ENCODE measurements at regions not wholly inside any gene's neighbourhood (a gene's known extent, or its start where the extent isn't known, plus 50 kb on each side); places are given as distances from the start of the nearest gene placed in this dataset.

GRCh38 chr10:2228320-2228901, 491.1 kb upstream of the ADARB2 start:
- Histone ChIP-seq H3K9ac (ENCODE audit: low read depth, low read length) (no peak overlapping the region), H3K36me3 (ENCODE audit: insufficient read depth, low read length) (no peaks in the 10 kb centered on the region), H3K4me3 (ENCODE audit: low read depth in 1 of 2, low read length in 2 of 2) (no peak overlapping the region), H3K27me3 (ENCODE audit: insufficient read depth, low read length, poor library complexity) (no peaks in the 10 kb centered on the region), H3K79me2 (ENCODE audit: insufficient read depth, low read length) (no peaks in the 10 kb centered on the region), H3K9me3 (ENCODE audit: insufficient read depth, low read length, severe bottlenecking) (no peaks in the 10 kb centered on the region), H3K4me1 (ENCODE audit: insufficient read depth, low read length) (no peaks in the 10 kb centered on the region), H4K20me1 (ENCODE audit: insufficient read depth, low read length) (no peaks in the 10 kb centered on the region), H3K4me2 (ENCODE audit: insufficient read depth, low read length) (no peak overlapping the region), H2AFZ (ENCODE audit: low read depth, low read length) (no peak overlapping the region), H3K27ac (ENCODE audit: low read length) (no peak overlapping the region)
- no peak for DNase-seq
- ATAC-seq (ENCODE audit: insufficient read depth, low read depth), result no peak
- TF ChIP-seq EZH2 (IDR thresholded peaks at IDR 0.05; ENCODE audit: borderline replicate concordance, low read depth, low read length, severe bottlenecking), result no peak
- no peak for TF ChIP-seq CTCF (IDR thresholded peaks at IDR 0.05; ENCODE audit: borderline replicate concordance, extremely low read depth, low read length, poor library complexity, severe bottlenecking)

GRCh38 chr10:2225609-2226008, 488.3 kb upstream of the ADARB2 start:
- Histone ChIP-seq H3K36me3 (ENCODE audit: insufficient read depth, low read length) (no peaks in the 10 kb centered on the region), H3K9me3 (ENCODE audit: insufficient read depth, low read length, severe bottlenecking) (no peaks in the 10 kb centered on the region), H3K4me3 (ENCODE audit: low read depth in 1 of 2, low read length in 2 of 2) (no peak overlapping the region), H3K27ac (ENCODE audit: low read length) (no peak overlapping the region), H3K4me2 (ENCODE audit: insufficient read depth, low read length) (no peak overlapping the region), H3K79me2 (ENCODE audit: insufficient read depth, low read length) (no peaks in the 10 kb centered on the region), H3K4me1 (ENCODE audit: insufficient read depth, low read length) (peaks cover 4% of the 10 kb centered on the region), H3K9ac (ENCODE audit: low read depth, low read length) (no peak overlapping the region), H3K27me3 (ENCODE audit: insufficient read depth, low read length, poor library complexity) (no peaks in the 10 kb centered on the region), H2AFZ (ENCODE audit: low read depth, low read length) (no peak overlapping the region), H4K20me1 (ENCODE audit: insufficient read depth, low read length) (no peaks in the 10 kb centered on the region)
- TF ChIP-seq CTCF (IDR thresholded peaks at IDR 0.05; ENCODE audit: borderline replicate concordance, extremely low read depth, low read length, poor library complexity, severe bottlenecking), result no peak
- ATAC-seq (ENCODE audit: insufficient read depth, low read depth), result no peak
- DNase-seq, result no peak

- ATAC-seq (ENCODE audit: insufficient read depth, low read depth) (no peak), DNase-seq (no peak)
- Histone ChIP-seq H2AFZ (ENCODE audit: low read depth, low read length) (no peak overlapping the region), H3K4me3 (ENCODE audit: low read depth in 1 of 2, low read length in 2 of 2) (no peak overlapping the region), H3K9me3 (ENCODE audit: insufficient read depth, low read length, severe bottlenecking) (no peaks in the 10 kb centered on the region), H3K27ac (ENCODE audit: low read length) (no peak overlapping the region), H3K4me1 (ENCODE audit: insufficient read depth, low read length) (peaks cover 4% of the 10 kb centered on the region), H3K27me3 (ENCODE audit: insufficient read depth, low read length, poor library complexity) (no peaks in the 10 kb centered on the region), H4K20me1 (ENCODE audit: insufficient read depth, low read length) (no peaks in the 10 kb centered on the region), H3K4me2 (ENCODE audit: insufficient read depth, low read length) (no peak overlapping the region), H3K9ac (ENCODE audit: low read depth, low read length) (no peak overlapping the region), H3K36me3 (ENCODE audit: insufficient read depth, low read length) (no peaks in the 10 kb centered on the region), H3K79me2 (ENCODE audit: insufficient read depth, low read length) (no peaks in the 10 kb centered on the region)
- no peak for TF ChIP-seq EZH2 (IDR thresholded peaks at IDR 0.05; ENCODE audit: borderline replicate concordance, low read depth, low read length, severe bottlenecking)
- TF ChIP-seq CTCF (IDR thresholded peaks at IDR 0.05; ENCODE audit: borderline replicate concordance, extremely low read depth, low read length, poor library complexity, severe bottlenecking), result no peak
Observed at GRCh38 chr10:2223548-2224320, 486.4 kb upstream of the ADARB2 start.

All from DND-41 (cell line).